ENCODE measurements at regions not wholly inside any gene's neighbourhood (a gene's known extent, or its start where the extent isn't known, plus 50 kb on each side); places are given as distances from the start of the nearest gene placed in this dataset.
"Not testable (repeated sequence)": the region's sequence is repeated elsewhere in the genome, so short reads cannot be mapped to it uniquely, and the experiment has no call there.

DNA sequence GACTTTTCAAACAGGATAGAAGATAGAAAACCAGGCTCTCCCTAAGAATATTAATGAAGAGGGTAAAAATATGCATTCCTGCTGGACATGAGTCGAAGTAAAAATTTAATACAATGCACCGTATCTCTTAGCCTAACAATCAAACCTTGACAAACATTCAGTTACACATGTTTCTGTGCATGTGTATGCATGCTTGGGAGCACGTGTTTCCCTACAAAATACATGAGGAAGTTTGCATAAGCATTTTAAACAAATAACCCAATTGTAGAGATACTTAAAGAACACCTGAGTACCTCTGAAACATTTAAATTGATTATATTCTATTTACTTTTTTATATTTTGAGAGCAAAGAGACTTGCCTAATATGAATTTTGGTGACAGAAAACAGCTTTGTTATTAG, 1763.7 kb upstream of the SEL1L start:
- TF ChIP-seq, protein P1, sequence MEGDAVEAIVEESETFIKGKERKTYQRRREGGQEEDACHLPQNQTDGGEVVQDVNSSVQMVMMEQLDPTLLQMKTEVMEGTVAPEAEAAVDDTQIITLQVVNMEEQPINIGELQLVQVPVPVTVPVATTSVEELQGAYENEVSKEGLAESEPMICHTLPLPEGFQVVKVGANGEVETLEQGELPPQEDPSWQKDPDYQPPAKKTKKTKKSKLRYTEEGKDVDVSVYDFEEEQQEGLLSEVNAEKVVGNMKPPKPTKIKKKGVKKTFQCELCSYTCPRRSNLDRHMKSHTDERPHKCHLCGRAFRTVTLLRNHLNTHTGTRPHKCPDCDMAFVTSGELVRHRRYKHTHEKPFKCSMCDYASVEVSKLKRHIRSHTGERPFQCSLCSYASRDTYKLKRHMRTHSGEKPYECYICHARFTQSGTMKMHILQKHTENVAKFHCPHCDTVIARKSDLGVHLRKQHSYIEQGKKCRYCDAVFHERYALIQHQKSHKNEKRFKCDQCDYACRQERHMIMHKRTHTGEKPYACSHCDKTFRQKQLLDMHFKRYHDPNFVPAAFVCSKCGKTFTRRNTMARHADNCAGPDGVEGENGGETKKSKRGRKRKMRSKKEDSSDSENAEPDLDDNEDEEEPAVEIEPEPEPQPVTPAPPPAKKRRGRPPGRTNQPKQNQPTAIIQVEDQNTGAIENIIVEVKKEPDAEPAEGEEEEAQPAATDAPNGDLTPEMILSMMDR (IDR thresholded peaks at IDR 0.05; ENCODE audit: insufficient read depth, missing control alignments) = no peak
- DNase-seq (ENCODE audit: insufficient read length, low spot score) (no peak), FAIRE-seq (no peak)

DNA sequence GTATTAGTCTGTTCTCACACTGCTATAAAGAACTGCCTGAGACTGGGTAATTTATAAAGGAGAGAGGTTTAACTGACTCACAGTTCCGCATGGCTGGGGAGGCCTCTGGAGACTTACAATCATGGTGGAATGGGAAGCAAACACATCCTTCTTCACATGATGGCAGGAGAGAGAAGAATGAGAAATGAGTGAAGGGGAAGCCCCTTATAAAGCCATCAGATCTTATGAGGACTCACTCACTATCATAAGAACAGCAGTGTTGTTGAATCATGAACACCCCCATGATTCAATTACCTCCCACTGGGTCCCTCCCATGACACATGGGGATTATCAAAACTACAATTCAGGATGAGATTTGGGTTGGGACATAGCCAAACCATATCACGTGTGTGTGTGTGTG, 1764.4 kb upstream of the SEL1L start:
- FAIRE-seq; DNase-seq (ENCODE audit: insufficient read length, low spot score): not testable (repeated sequence)

DNA sequence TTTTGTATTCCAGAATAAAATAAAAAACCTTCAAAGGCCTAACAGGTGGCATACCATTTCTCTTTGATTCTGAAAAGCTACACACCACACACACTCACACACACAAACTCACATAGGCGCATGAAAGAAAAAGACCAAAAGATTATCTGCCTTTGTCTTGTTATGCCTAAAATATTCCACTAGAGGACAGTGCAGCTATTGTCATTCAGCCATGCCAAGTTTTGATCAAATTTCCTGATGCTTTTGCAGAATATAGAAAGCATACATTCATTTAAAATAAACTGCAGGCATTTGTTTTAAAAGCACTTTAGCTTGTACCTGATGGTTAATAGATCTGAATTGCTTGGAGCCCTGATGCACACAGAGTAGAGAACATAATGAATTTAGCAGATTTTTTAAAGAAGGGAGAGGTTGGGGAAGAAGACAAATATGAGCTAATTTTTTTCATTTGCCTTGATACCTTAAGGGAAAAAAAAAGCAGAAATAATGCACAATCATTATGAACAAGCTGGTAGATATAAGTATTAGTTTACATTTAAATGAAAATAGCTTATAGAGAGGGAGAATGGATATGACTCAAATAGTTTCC, 1766.9 kb upstream of the SEL1L start:
- TF ChIP-seq, protein P1 (IDR thresholded peaks at IDR 0.05; ENCODE audit: insufficient read depth, missing control alignments) = peak; percentile 95
- FAIRE-seq = peak; percentile 95
- no peak for DNase-seq (ENCODE audit: insufficient read length, low spot score)

DNA sequence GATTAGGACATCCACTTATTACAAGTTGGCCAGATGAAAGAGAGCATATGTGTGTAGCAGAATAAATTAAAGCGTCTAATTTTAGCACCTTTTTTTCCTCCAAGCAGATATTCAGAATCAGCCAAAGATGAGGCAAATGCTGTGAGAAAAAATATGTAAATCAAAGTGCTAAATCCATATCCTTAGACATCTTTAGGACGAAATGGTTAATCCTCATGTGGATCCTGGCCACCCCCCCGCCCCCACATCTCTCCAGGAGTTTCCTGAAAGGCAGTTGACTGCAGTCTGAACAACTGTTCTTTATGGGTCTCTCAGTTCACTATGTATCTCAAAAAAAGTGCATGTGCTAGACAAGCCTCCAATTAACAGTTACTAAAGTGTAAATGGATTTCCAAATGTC, 1768.1 kb upstream of the SEL1L start:
- TF ChIP-seq, protein P1 (IDR thresholded peaks at IDR 0.05; ENCODE audit: insufficient read depth, missing control alignments) = no peak
- FAIRE-seq = no peak

DNA sequence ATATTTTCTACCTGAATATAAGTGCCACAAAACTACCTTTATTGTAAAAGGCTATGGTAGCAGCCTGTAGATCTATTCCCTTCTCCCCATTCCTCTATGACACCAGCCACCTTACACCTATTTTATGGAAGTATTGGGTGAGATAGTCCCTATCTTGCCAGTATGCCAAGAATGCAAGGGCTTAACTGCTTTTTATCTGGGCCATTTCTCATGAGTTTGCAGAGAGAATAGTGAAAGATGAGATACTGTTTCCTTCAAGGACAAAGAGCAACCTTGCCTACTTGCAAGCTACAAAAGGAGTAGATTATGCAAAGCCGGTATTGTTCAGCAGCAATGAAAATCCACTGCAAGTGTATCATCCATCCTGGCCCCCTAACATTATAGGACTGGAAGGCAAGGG, 1775.6 kb upstream of the SEL1L start:
- TF ChIP-seq, protein P1 (IDR thresholded peaks at IDR 0.05; ENCODE audit: insufficient read depth, missing control alignments) = no peak
- FAIRE-seq (no peak), DNase-seq (ENCODE audit: insufficient read length, low spot score) (no peak)

More for the DNA sequence above, 1768.1 kb upstream of the SEL1L start:
- DNase-seq (ENCODE audit: insufficient read length, low spot score) = no peak

DNA sequence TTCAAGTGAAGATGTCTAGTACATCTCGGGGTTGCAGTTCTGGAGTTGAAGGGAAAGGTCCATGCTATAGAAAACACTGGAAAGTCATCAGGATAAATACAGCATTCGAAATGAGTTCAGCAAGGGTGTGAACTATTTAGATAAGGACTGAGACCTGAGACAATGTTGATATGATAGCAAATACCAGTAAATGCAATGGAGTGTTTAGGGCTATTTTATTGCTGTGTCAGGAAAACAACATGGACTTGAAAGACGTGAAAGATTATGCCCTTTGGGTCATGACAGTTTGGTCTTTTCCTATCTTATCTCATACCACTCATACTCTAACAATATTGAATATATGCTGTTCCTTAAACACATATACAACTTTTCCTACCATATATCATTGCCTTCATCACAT, 1776.2 kb upstream of the SEL1L start:
- TF ChIP-seq, protein P1 (IDR thresholded peaks at IDR 0.05; ENCODE audit: insufficient read depth, missing control alignments) = no peak
- FAIRE-seq = no peak
- no peak for DNase-seq (ENCODE audit: insufficient read length, low spot score)

DNA sequence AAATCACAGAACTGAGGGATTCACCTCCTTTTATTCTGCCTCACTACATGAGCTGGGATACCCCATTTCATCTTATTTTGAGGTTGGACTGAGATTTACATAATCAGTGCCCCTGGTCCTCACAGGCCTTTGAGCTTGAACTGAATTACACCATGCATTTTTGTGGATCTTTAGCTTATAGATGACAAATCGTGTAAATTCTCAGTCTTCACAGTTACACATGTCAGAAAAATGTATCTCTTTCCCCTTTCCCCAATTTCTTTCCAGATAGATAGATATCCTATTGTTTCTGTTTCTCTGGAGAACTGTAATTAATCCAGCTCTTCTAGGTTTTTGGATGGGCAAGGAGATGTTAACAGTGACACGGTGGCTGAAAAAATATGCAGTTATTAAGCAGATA, 1778.9 kb upstream of the SEL1L start:
- TF ChIP-seq, protein P1 (IDR thresholded peaks at IDR 0.05; ENCODE audit: insufficient read depth, missing control alignments) = no peak
- no peak for FAIRE-seq

DNA sequence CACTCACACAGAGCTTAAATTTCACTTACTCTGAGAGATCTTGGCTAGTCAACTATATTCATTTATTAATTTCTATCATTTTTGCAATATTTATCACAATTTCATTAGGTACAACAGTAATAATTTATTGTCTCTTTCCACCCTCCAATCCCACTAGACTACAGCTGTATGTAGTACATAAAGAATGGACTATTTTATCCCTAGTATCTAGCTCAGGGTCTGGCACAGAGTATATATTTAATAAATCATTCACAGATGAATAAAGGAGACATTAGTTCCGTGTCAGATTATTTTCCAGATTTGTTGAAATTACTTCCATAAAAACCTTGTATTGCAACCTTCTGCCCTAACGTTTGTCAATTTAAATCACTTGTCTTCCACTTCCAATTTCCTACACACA, 1781.1 kb upstream of the SEL1L start:
- TF ChIP-seq, protein P1 (IDR thresholded peaks at IDR 0.05; ENCODE audit: insufficient read depth, missing control alignments) = no peak
- FAIRE-seq (no peak), DNase-seq (ENCODE audit: insufficient read length, low spot score) (no peak)

More for the DNA sequence above, 1778.9 kb upstream of the SEL1L start:
- no peak for DNase-seq (ENCODE audit: insufficient read length, low spot score)
